Erythroblast (primary cell): ENCODE measurements at regions not wholly inside any gene's neighbourhood (a gene's known extent, or its start where the extent isn't known, plus 50 kb on each side); places are given as distances from the start of the nearest gene placed in this dataset.

Source experiments
- DNase-seq, 2 experiments: peaks; one replicate each; lab custom pipeline; 2025; lab: John Stamatoyannopoulos, UW
- GATA1 ChIP-seq: IDR thresholded peaks from 2 replicates; pipeline ENCODE4 v1.6.1; 2011; ENCODE audit warnings: low read depth, mild to moderate bottlenecking, control low read depth, low read length, moderate library complexity
- POLR2A ChIP-seq: IDR thresholded peaks from 2 replicates; pipeline ENCODE4 v1.6.1; 2011; ENCODE audit warnings: mild to moderate bottlenecking, low read length

DNA sequence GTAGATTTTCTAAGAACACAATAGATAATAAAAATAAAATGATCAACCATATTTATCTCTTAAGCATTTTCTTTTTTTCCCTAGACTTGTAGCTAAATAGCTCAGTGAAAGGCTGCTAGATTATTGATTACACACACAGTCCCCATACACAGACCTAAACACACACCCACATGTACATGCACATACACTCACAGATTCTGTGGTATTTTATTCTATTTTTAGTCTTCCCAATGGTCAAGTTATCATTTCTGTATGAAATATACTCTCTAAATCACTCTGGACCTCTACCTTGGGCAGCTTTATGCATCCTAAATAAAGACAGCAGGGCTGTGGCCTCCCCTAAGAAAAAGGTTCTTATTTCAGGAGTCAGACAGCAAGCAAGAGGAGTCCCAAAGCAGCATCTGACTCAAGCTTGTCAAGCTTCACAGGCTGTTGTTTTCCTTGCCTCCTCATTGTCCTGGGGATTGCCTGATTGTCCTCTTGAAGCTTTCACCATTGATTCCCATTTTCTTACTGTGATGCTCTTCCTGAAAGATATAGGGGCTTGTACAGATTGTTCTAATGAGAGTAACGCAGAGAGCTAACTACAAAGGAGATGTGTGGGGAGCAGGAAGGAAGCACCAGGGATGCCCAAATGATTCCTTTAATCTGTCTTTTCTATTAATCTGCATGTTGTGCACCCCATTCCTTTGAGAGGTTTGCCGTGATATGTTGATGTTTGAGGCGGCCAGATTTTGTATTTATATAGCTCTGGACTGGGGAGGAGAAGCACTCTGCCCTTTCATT, 986.5 kb downstream of the PCDH17 start:
- no peak for DNase-seq
- TF ChIP-seq GATA1 (no peak), POLR2A (no peak)

- TF ChIP-seq GATA1: no peak
- no peak for DNase-seq
Measured at GRCh38 chr13:58619396-58620113, 988.0 kb downstream of the PCDH17 start.

DNA sequence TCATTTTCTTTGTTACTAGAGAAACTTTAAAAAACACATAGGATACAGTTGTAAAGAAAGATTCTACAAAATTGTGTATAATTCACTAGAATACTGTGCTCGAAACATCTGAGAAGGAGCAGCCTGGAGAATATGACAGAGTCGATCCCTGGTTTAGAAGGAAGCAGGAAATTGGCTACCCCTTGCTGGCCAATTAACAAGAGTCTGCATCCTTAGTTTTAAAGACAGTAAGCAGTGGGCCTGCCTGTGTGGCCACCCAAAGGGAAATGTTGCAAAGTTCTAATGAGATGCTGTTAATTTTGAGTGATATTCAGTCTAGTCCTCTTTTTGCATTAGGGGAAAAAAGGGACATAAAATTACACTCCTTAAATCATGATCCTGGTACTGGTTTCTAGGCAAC, 988.6 kb downstream of the PCDH17 start:
- no peak for DNase-seq

DNA sequence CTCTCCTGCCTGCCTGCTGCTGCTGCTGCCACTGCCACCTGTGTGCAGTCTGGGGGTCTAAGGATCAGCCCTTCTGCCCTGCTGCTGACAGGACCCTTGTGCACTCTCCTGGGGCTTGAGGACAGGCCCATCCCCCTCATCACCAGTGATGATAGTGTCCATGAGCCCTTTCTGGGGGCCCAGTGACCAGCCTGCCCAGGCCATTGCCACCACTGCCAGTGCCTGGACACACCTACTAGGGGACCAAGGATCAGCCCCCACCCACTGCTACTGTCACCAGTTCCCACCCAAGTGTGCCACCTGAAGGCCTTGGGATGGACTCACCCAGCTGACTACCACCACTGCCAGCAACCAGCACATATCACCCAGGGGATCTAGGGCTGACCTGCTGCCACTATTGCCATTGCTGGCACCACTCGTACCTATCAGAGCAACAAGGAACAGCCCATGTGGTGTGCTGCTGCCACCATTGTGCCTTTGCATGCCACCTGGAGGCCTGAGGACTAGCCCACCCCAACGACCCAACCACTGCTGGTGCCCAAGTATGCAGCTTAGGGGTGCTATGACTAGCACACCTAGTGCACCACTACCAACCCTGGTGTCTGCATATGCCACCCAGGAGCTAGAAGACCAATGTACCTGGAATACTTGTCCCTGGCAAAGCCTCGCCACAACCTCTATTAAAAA, 994.3 kb downstream of the PCDH17 start:
- DNase-seq: no peak
- TF ChIP-seq POLR2A (no peak), GATA1 (no peak)

More for the DNA sequence above, 988.6 kb downstream of the PCDH17 start:
- TF ChIP-seq GATA1: no peak
- no peak for TF ChIP-seq POLR2A

DNA sequence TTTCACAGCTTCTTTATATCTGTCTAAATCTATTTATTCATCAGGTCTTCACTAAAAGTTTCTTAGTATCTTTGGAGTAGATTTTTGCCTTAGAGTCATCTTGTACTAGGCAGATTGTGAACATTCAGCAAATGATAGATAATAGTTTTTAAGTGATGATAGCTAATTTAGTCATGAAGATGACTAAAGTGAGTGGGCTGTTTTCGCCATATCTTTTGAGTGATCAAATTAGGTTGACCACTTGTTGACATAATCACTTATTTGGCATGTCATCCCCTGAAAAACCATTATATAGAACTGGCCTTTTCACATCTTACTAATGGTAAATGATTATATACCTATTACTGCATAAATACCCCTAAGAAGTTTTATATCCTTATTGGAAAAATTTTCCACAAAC, 999.2 kb downstream of the PCDH17 start:
- TF ChIP-seq POLR2A: no peak
- TF ChIP-seq GATA1: no peak
- DNase-seq: no peak

DNA sequence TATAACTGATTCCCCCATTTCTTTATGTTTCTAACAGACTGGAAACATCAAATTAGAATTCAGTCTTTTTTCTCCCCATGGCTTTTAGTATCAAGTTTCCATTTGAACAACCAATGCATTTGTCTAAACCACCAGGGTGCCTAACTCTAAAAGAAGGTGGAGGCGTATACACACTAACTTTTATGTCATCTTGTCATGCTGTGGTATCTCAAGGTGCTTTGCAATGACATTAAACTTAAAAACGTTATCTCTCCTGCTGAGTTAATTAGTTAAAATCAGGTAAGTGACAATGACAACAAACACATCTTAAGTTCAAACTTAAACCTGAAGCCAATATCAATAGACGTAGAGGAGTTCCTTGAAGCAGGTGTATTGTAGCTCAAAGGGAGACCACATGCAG, 1001.7 kb downstream of the PCDH17 start:
- no peak for TF ChIP-seq POLR2A
- TF ChIP-seq GATA1: no peak
- DNase-seq: no peak

- no peak for TF ChIP-seq GATA1
- TF ChIP-seq POLR2A: no peak
- DNase-seq: no peak
Measured at GRCh38 chr13:58655086-58655485, 1023.5 kb downstream of the PCDH17 start.

GRCh38 chr13:58660826-58661225, 1029.3 kb downstream of the PCDH17 start:
- DNase-seq: no peak
- TF ChIP-seq POLR2A (no peak), GATA1 (no peak)

DNA sequence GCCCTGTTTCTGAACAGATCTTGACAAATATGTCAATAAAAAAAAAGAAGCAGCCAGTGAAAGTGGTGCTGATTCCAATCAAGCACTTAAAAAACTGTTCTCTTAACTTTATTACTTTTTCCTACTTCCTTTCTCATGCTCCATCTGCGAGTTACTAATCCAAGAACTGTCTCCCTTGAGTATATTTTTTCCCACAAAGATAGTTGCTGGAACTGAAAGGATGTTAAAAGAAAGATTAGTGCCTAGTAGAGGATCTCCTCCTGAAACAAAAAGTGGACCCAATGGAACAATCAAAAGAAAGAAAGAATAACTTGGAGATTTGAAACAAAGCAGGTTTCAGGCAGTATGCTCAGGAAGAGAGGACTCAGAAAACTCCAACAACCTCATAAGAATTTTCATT, 1034.8 kb downstream of the PCDH17 start:
- DNase-seq: no peak
- TF ChIP-seq GATA1 (no peak), POLR2A (no peak)

- no peak for DNase-seq
- TF ChIP-seq GATA1 (no peak), POLR2A (no peak)
Measured at GRCh38 chr13:58667096-58667495, 1035.6 kb downstream of the PCDH17 start.

DNA sequence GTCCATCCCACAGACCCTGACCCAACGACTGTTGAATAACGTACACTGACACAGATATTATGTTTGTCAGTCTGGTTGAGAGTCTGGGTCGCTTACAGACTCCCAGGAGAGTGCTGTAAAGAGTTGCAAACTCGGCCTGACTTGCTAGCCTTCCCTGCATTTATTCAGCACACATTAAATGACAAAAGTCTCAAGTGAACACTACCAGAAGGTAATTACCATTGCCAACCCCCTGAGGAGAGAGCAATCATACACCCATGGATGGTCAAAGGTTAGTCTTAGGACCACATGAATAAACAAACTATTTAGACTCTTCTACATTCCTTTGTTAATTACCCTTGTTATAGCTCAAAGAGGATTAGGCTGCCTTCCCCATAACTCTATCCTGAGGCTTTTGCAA, 1048.6 kb downstream of the PCDH17 start:
- no peak for DNase-seq

DNA sequence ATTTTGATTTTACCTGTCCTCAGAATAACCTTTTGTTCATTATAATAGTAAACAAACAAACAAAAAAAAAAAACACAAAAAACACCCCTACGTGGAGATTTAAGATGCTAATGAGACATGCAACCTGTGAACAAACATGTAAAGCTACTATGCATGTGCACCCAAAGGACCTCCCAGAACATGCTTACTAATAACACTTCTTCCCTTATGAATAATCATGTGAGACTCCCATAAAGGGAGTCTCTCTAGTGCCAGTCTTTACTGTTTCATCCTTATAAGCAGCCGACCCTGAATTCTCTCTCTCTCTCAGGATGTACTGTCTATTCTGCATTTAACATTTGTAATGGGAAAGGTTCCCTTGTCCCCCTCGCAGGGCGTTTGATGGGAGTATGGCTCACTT, 1051.1 kb downstream of the PCDH17 start:
- no peak for DNase-seq

More for the DNA sequence above, 1048.6 kb downstream of the PCDH17 start:
- TF ChIP-seq GATA1 (no peak), POLR2A (no peak)

GRCh38 chr13:58687148-58687547, 1055.6 kb downstream of the PCDH17 start:
- TF ChIP-seq POLR2A (no peak), GATA1 (no peak)
- DNase-seq: no peak

More for the DNA sequence above, 1051.1 kb downstream of the PCDH17 start:
- no peak for TF ChIP-seq POLR2A
- no peak for TF ChIP-seq GATA1

DNA sequence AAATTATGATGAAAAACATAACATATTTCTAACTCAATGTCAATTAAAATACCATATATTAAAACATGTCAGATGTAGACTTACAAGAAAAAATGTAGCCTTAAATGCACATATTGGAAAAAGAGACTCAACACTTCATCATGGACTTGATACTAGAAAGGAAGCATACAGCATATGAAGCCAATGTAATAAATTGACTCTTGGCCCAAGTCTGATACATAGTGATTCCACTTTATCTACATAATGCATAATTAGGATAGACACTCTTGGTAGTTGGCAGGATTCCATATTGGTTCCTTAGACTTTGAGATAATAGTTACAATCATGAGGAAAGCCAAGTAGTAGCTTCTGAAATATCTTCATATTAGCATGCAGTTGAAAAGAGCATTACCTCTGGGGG, 1067.0 kb downstream of the PCDH17 start:
- no peak for DNase-seq
- TF ChIP-seq GATA1: no peak
- no peak for TF ChIP-seq POLR2A
